PC-3 (cell line): ENCODE measurements at regions not wholly inside any gene's neighbourhood (a gene's known extent, or its start where the extent isn't known, plus 50 kb on each side); places are given as distances from the start of the nearest gene placed in this dataset.

Source experiments
- ATAC-seq: fragments of 200-7000 bp; cut with Tn5 transposase; 2 replicates; pipeline ENCODE4 v1.9.1; 2020; ENCODE audit warnings: mild to moderate bottlenecking, moderate library complexity
- BruUV-seq: library from RNA; stranded (reverse); fragments of 400-500 nt; replicated peaks from 2 replicates; lab custom pipeline; 2021; lab: Mats Ljungman, UMichigan
- CTCF ChIA-PET: fragments of 300-600 bp; sonication (Branson Sonifier 250); formaldehyde crosslinking; loops from one replicate; lab custom pipeline; 2022; ENCODE audit warnings: antibody characterized with exemption; lab: Charles Lee
- POLR2A ChIA-PET: fragments of 300-600 bp; sonication (Branson Sonifier 250); formaldehyde crosslinking; loops from one replicate; lab custom pipeline; 2022; ENCODE audit warnings: antibody characterized with exemption; ENCODE audit not compliant: unreplicated experiment; lab: Charles Lee
- DNase-seq: peaks from one replicate; pipeline ENCODE4 v3.0.0-alpha.2; 2015
- H2AFZ ChIP-seq: fragments of 300-600 bp; sonication (generic); 2 replicates; pipeline ENCODE4 v1.6.0; 2016; ENCODE audit warnings: antibody characterized with exemption, low read length
- H3F3A ChIP-seq: fragments of 300-600 bp; sonication (generic); one replicate; pipeline ENCODE4 v1.6.0; 2017; ENCODE audit warnings: antibody characterized with exemption, low read length, control low read depth, mild to moderate bottlenecking; ENCODE audit not compliant: unreplicated experiment
- H3K27ac ChIP-seq: fragments of 300-600 bp; sonication (generic); 2 replicates; pipeline ENCODE4 v1.5.1; 2016; ENCODE audit warnings: mild to moderate bottlenecking, low read length
- H3K27me3 ChIP-seq: fragments of 300-600 bp; sonication (generic); 2 replicates; pipeline ENCODE4 v1.6.1; 2016; ENCODE audit warnings: low read length, mixed read lengths
- H3K36me3 ChIP-seq: fragments of 300-600 bp; sonication (generic); 2 replicates; pipeline ENCODE4 v1.6.1; 2016; ENCODE audit warnings: low read depth, mixed run types, low read length, mixed read lengths
- H3K4me1 ChIP-seq: fragments of 300-600 bp; sonication (generic); 2 replicates; pipeline ENCODE4 v1.5.1; 2016; ENCODE audit warnings: low read length; ENCODE audit not compliant: insufficient read depth
- H3K4me2 ChIP-seq: fragments of 300-600 bp; sonication (generic); 2 replicates; pipeline ENCODE4 v1.6.0; 2016; ENCODE audit warnings: low read length
- H3K4me3 ChIP-seq: fragments of 300-600 bp; sonication (generic); 2 replicates; pipeline ENCODE4 v1.5.1; 2016; ENCODE audit warnings: mild to moderate bottlenecking, low read length, mixed read lengths
- H3K79me2 ChIP-seq: fragments of 300-600 bp; sonication (generic); 2 replicates; pipeline ENCODE4 v1.6.1; 2017; ENCODE audit warnings: low read length, mixed read lengths
- H3K9ac ChIP-seq: fragments of 300-600 bp; sonication (generic); 2 replicates; pipeline ENCODE4 v1.6.0; 2016; ENCODE audit warnings: mild to moderate bottlenecking, low read length
- H3K9me2 ChIP-seq: fragments of 300-600 bp; sonication (generic); replicated peaks from 2 replicates; pipeline ENCODE4 v1.6.1; 2016; ENCODE audit warnings: mixed run types, low read length, mixed read lengths
- H3K9me3 ChIP-seq: fragments of 300-600 bp; sonication (generic); 2 replicates; pipeline ENCODE4 v1.6.1; 2016; ENCODE audit warnings: low read length, mixed read lengths
- H4K20me1 ChIP-seq: fragments of 300-600 bp; sonication (generic); 2 replicates; pipeline ENCODE4 v1.6.1; 2016; ENCODE audit warnings: low read length, mixed read lengths
- CTCF ChIP-seq: fragments of 300-600 bp; sonication (generic); conservative IDR thresholded peaks from 2 replicates; pipeline ENCODE4 v1.5.1; 2017; ENCODE audit warnings: antibody characterized with exemption, low read depth, mild to moderate bottlenecking, low read length
- EZH2 ChIP-seq: fragments of 300-600 bp; sonication (generic); IDR thresholded peaks from one replicate; pipeline ENCODE4 v1.6.1; 2017; ENCODE audit warnings: antibody characterized with exemption, mild to moderate bottlenecking, low read length; ENCODE audit not compliant: unreplicated experiment
- EZH2phosphoT487 ChIP-seq: fragments of 300-600 bp; sonication (generic); IDR thresholded peaks from 2 replicates; pipeline ENCODE4 v1.6.1; 2018; ENCODE audit warnings: mild to moderate bottlenecking, antibody characterized with exemption, low read length, borderline replicate concordance
- intact Hi-C: fragments of 100-400 bp; cut with micrococcal nuclease; formaldehyde crosslinking; loops from 2 replicates; pipeline ENCODE4 v1.9.0; 2023

GRCh38 chr16:10335681-10336080 is 50.2 kb upstream of the ATF7IP2 start:
- Histone ChIP-seq H3K27me3 (no peaks in the 10 kb centered on the region), H3K9me2 (no peaks in the 10 kb centered on the region), H3K4me2 (no peak overlapping the region), H3K9me3 (no peaks in the 10 kb centered on the region), H2AFZ (no peak overlapping the region), H3K4me1 (peaks cover 10% of the 10 kb centered on the region), H3F3A (no peaks in the 10 kb centered on the region), H4K20me1 (no peaks in the 10 kb centered on the region), H3K27ac (no peak overlapping the region), H3K79me2 (no peaks in the 10 kb centered on the region), H3K4me3 (no peak overlapping the region), H3K36me3 (no peaks in the 10 kb centered on the region), H3K9ac (no peak overlapping the region)
- POLR2A ChIA-PET: no interaction called here
- no TSS peak for BruUV-seq
- TF ChIP-seq CTCF (no peak), EZH2 (no peak), EZH2phosphoT487 (no peak)
- intact Hi-C loops: no loop called here
- CTCF ChIA-PET: no interaction called here
- DNase-seq: no peak
- ATAC-seq: no peak
